BLaER1 treated with 17β-estradiol and CSF1 and Interleukin-3, amounts not matched to agents 10 nM and 100 nM (cell line): ENCODE measurements at regions not wholly inside any gene's neighbourhood (a gene's known extent, or its start where the extent isn't known, plus 50 kb on each side); places are given as distances from the start of the nearest gene placed in this dataset.

Experiments used
- H3K27ac ChIP-seq, 11 experiments: shearing (Covaris generic); formaldehyde crosslinking; 2 replicates each; pipeline ENCODE4 v1.8.1; 2022
- H3K27me3 ChIP-seq, 11 experiments: shearing (Covaris generic); formaldehyde crosslinking; 2 replicates each; pipeline ENCODE4 v1.8.1; 2022
- H3K36me3 ChIP-seq, 11 experiments: shearing (Covaris generic); formaldehyde crosslinking; 2 replicates each; pipeline ENCODE4 v1.8.1; 2022
- H3K4me1 ChIP-seq, 10 experiments: shearing (Covaris generic); formaldehyde crosslinking; 2 replicates each; pipeline ENCODE4 v1.8.1; 2022
- H3K4me2 ChIP-seq, 11 experiments: shearing (Covaris generic); formaldehyde crosslinking; 2 replicates each; pipeline ENCODE4 v1.8.1; 2022
- H3K4me3 ChIP-seq, 10 experiments: shearing (Covaris generic); formaldehyde crosslinking; 2 replicates each; pipeline ENCODE4 v1.8.1; 2022
- H3K9ac ChIP-seq, 11 experiments: shearing (Covaris generic); formaldehyde crosslinking; 2 replicates each; pipeline ENCODE4 v1.8.1; 2022
- H3K9me3 ChIP-seq, 11 experiments: shearing (Covaris generic); formaldehyde crosslinking; replicated peaks in 1 of 11; 2 replicates each; pipeline ENCODE4 v1.8.1; 2022
- H4K20me1 ChIP-seq, 11 experiments: shearing (Covaris generic); formaldehyde crosslinking; 2 replicates each; pipeline ENCODE4 v1.8.1; 2022
- Cebpa-rat ChIP-seq, 11 experiments: shearing (Covaris generic); IDR thresholded peaks; 2 replicates each; pipeline ENCODE4 v1.8.1; 2022

DNA sequence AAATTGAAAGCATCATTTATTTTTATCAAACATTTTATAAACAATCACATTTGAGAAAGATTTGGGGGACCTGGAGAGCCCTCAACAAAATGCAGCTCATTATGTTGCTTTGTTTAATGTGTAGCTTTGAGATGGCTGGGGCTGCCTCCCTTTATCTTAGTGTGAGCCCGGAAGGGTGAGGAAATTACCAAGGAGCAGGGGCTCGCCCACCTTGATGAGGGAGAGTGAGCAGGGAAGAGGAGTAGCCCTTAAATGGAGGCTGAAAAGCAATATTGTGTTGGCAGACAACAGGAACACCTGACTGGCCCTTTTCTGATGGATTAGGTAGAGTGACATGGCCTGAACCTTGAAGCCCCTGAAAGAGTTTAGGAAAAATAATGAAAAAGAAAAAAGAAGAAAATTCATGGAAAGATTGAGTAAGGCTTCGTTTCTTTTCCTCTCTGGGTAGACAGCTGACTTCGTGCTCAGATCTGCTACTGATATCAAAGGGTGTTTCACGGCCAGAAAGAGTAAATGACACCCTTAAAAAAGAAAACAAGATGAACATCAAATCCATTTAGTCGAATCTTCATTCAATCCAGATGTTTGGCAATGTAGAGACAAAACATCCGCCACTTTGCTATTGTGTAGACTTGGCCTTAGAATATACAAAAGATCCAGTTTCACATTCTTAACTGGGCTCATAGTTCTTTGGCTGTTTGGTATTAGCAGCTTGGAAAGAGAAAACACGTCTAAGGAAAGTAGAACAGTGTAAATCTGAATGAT is 206.5 kb upstream of the TCF4 start:
- no peak for TF ChIP-seq Cebpa-rat (IDR thresholded peaks at IDR 0.05)

DNA sequence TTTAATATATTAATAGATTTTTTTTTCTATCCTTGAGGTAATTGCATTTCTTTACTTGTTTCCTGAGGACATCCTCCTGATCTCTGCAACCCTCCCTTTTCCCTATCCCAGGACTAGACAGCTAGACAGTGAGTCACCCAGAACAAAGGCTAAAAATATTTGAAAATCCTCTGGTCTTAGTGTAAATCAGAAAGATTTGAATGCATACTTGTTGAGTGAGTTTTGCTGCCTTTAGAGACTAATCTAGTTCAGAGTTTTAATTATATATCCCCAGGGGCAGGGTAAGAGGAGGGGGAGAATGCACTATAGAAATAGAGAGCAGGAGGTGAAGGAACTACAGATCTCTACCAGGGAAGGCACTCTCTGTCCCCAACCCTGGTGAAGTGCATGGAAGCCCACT is 202.3 kb upstream of the TCF4 start:
- Histone ChIP-seq H3K4me2 (no peak overlapping the region), H3K27ac (no peak overlapping the region), H3K4me1 (no peaks in the 10 kb centered on the region), H3K9me3 (peaks cover 19 to 35% (median 28%) of the 10 kb centered on the region in 11 experiments), H3K4me3 (no peak overlapping the region), H3K27me3 (no peaks in the 10 kb centered on the region), H3K9ac (no peak overlapping the region), H4K20me1 (no peaks in the 10 kb centered on the region), H3K36me3 (no peaks in the 10 kb centered on the region; a peak in 1 of 22 replicates)
- TF ChIP-seq Cebpa-rat (IDR thresholded peaks at IDR 0.05), result no peak

More for the DNA sequence above, 206.5 kb upstream of the TCF4 start:
- H3K4me1 ChIP-seq, result no peaks in the 10 kb centered on the region
- no peak overlapping the region for H3K4me2 ChIP-seq
- no peaks in the 10 kb centered on the region; a peak in 1 of 22 replicates for H3K36me3 ChIP-seq
- no peak overlapping the region for H3K4me3 ChIP-seq
- H3K9me3 ChIP-seq, result peaks cover 12 to 19% (median 14%) of the 10 kb centered on the region in 11 experiments
- H3K27ac ChIP-seq, result no peak overlapping the region
- H3K27me3 ChIP-seq, result no peaks in the 10 kb centered on the region
- no peak overlapping the region for H3K9ac ChIP-seq
- no peaks in the 10 kb centered on the region for H4K20me1 ChIP-seq

DNA sequence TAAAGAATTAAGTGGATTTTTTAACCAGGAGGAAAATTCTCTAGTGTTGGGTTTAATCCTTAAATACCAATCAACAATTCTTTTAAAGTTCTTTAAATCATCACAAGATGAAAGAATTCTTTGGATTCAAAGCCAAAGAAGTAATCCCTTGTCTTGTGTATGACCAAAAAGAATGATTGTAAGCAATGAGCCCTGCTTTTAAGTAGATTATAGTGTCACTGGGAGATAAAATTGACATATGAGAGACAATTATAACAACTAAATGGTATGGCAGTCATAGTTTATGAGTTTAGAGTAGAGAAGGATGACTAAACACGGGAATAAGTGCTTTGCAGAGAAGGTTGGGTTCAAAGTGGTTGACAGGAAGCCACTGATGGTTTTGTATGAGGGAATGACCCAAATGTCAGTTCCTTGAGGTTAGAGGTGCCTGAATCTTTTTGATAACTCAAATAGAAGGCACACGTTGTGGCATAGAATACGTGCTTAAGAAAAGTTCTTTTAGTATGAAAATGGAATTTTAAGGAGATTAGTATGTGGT is 199.6 kb upstream of the TCF4 start:
- H3K27me3 ChIP-seq, result no peaks in the 10 kb centered on the region
- H3K4me2 ChIP-seq, result no peak overlapping the region
- H3K36me3 ChIP-seq, result no peaks in the 10 kb centered on the region; a peak in 1 of 22 replicates
- no peak overlapping the region for H3K9ac ChIP-seq
- no peak overlapping the region for H3K27ac ChIP-seq
- H3K4me1 ChIP-seq, result no peaks in the 10 kb centered on the region
- H3K4me3 ChIP-seq, result no peak overlapping the region
- H3K9me3 ChIP-seq, result peaks cover 19 to 35% (median 28%) of the 10 kb centered on the region in 11 experiments
- H4K20me1 ChIP-seq, result no peaks in the 10 kb centered on the region
- no peak for TF ChIP-seq Cebpa-rat (IDR thresholded peaks at IDR 0.05)

DNA sequence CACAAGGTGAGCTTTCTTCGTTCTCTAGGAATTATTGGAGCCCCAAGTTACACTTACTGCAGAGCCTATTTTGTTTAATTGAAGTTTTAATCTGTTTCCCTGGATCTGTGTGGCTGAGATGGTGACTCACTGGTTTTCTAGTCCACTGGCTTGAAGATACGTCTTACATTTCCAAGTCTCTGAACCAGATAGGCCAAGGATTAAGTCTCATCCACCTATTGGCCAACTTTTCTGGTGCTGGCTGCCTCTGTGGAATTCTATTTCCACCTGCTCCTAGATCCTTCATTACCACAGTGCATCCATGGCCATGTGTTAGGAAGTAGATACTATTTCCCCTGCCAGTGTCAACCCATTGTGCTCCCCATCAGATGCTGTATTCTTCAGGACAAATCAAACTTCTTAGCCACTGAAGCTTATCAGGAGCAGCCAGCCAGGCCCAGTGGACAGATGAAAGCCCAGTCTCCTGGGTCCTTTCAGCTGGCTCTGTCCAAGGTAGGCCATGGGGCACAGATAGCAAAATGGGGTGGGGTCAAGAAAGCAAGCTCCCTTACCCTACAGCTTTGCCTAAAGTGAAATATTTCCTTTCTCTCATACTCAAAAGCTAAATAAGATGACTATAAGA is 198.8 kb upstream of the TCF4 start:
- Histone ChIP-seq H3K27me3 (no peaks in the 10 kb centered on the region), H3K4me2 (no peak overlapping the region), H3K4me1 (peaks cover 0 to under 1% (median 0%) of the 10 kb centered on the region in 10 experiments; a peak in 1 of 20 replicates), H3K9me3 (peaks cover 19 to 35% (median 28%) of the 10 kb centered on the region in 11 experiments), H3K9ac (no peak overlapping the region), H4K20me1 (no peaks in the 10 kb centered on the region), H3K4me3 (no peak overlapping the region), H3K27ac (no peak overlapping the region), H3K36me3 (no peaks in the 10 kb centered on the region; a peak in 1 of 22 replicates)
- TF ChIP-seq Cebpa-rat (IDR thresholded peaks at IDR 0.05), result no peak

DNA sequence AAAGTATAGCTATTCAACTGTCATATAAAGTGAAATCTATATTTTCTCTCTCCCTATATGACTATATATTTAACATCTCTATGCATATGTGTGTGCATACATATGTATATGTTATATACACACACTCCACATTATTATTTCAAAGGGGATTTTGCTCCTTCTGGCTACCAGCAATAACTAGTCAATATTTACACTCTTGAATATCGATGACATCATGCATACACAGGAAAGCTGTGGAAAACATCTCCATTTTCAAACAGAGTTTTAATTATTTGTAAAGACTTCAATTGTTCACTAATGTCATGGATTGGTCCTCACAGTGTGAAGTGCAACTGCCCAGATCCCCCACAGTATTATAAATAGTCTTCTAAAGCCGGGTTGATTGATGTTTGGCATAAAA is 195.9 kb upstream of the TCF4 start:
- H3K4me3 ChIP-seq, result no peak overlapping the region
- H3K9ac ChIP-seq, result no peak overlapping the region
- H3K4me2 ChIP-seq, result no peak overlapping the region
- H3K36me3 ChIP-seq, result no peaks in the 10 kb centered on the region
- H3K27me3 ChIP-seq, result peaks cover 15 to 26% (median 24%) of the 10 kb centered on the region in 11 experiments
- TF ChIP-seq Cebpa-rat (IDR thresholded peaks at IDR 0.05), result no peak
- H3K9me3 ChIP-seq, result peaks cover 1 to 13% (median 9%) of the 10 kb centered on the region in 11 experiments
- H3K27ac ChIP-seq, result no peak overlapping the region
- H3K4me1 ChIP-seq, result peaks cover 7 to 29% (median 21%) of the 10 kb centered on the region in 10 experiments
- H4K20me1 ChIP-seq, result no peaks in the 10 kb centered on the region

DNA sequence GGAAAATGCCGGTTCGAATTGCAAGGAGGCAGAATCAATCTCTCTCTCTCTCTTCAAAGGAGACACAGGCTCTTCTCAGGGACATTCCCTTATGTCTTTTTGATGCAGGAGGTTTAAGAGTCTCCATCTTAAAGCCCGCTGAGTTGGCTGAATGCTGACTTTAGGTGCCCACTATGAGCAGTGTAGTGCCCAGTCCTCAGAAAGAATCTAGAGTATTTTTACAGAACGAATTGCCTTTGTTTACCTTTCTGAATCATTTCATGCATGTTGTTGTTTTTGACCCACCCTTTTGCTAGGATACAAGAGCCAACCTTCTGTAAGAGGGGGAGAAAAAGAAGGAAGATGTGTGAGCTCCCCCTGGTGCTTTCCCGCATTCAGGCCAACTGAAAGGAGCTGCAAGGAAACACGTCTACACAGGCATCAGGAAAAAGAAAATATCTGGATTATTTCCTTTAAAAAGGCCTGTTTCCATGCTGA is 193.5 kb upstream of the TCF4 start:
- Histone ChIP-seq H3K9me3 (no peaks in the 10 kb centered on the region), H3K4me1 (peaks cover 12 to 42% (median 33%) of the 10 kb centered on the region in 10 experiments), H3K27ac (peak overlapping the region in 1 of 11 experiments; percentile 7; a peak in 1 of 22 replicates), H3K36me3 (no peaks in the 10 kb centered on the region), H3K4me3 (no peak overlapping the region), H3K27me3 (peaks cover 15 to 42% (median 37%) of the 10 kb centered on the region in 11 experiments), H3K9ac (no peak overlapping the region), H3K4me2 (peak overlapping the region; percentile 16 to 99 (median 97); a peak in 14 of 22 replicates), H4K20me1 (no peaks in the 10 kb centered on the region)
- TF ChIP-seq Cebpa-rat (IDR thresholded peaks at IDR 0.05), result no peak

DNA sequence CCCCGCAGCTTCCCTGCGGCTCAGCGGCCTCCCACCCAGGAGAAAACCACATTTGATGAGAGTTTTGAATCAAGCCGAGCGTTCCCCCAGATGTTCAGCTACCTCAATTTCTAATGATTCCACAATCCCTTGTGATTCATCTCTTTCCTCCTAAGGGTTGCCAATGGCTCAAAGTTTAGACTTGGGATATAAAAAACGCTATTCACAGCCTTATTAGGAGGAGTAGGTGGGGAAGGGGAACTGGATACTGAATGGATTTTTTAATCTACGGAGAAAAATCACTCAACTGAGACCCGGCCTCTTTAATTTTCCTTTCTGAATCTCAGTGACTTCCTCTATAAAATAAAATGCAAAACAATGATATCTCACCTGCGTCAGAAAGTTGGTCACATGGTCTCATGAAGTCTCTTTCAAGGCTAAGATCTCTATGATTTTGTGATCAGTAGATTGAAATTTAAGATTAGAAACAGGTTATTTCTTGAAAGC is 192.6 kb upstream of the TCF4 start:
- Histone ChIP-seq H3K4me1 (peaks cover 12 to 42% (median 33%) of the 10 kb centered on the region in 10 experiments), H4K20me1 (no peaks in the 10 kb centered on the region), H3K4me2 (peak overlapping the region; percentile 87 to 99 (median 98)), H3K4me3 (peak overlapping the region; percentile 60 to 79 (median 68)), H3K27me3 (peaks cover 15 to 42% (median 37%) of the 10 kb centered on the region in 11 experiments), H3K9me3 (no peaks in the 10 kb centered on the region), H3K9ac (peak overlapping the region; percentile 59 to 80 (median 76)), H3K27ac (peak overlapping the region; percentile 5 to 77 (median 68); a peak in 21 of 22 replicates), H3K36me3 (no peaks in the 10 kb centered on the region)
- no peak for TF ChIP-seq Cebpa-rat (IDR thresholded peaks at IDR 0.05)

DNA sequence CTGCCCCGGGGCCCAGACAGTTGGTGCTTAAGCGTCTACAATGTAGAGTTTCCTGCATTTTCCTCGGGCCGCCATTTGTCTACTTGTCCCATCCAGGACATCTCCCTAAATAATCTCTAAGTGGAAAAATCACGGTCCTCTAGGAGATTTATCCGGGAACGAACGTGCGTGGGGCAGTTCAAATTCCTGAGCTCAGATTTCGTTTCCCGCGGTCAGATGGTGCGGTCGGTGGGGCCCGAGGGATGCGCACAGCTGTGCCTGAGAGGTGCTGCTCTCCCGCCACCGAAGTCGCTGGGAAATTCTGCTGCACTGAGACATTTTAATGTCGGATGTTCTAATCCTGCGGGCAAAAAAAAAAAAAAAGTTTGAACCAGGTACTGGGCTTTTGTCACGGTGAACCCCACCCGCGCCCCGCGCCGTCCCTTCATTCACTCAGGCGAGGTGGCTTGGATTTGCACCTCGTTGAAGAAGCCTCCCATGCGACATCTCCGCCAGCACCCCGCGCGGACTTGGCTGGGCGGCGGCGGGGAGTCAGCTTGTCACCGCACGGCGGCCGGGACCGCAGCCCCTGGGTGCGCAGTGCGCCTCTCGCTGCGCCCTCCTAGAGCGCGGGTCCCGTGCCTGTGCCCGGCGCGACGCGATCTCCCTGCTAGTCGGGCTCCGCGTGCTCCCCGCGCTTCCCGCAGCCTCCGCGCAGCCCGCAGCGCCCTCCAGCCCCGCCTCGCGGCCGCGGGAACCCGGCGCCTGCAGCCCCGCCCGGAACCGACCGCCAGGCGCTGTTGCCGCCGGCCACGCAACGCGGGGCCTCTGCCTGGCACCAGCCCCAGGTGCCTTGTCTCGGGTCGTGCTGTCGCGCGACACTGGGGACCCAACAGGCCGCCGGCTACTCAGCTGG is 191.9 kb upstream of the TCF4 start:
- Histone ChIP-seq H3K4me3 (peak overlapping the region; percentile 60 to 79 (median 68)), H3K27me3 (peaks cover 15 to 42% (median 37%) of the 10 kb centered on the region in 11 experiments), H3K9me3 (no peaks in the 10 kb centered on the region), H3K27ac (peak overlapping the region; percentile 48 to 77 (median 68); a peak in 21 of 22 replicates), H3K4me2 (peak overlapping the region; percentile 87 to 99 (median 98)), H3K9ac (peak overlapping the region; percentile 59 to 80 (median 76)), H4K20me1 (no peaks in the 10 kb centered on the region), H3K36me3 (no peaks in the 10 kb centered on the region), H3K4me1 (peaks cover 12 to 42% (median 33%) of the 10 kb centered on the region in 10 experiments)
- TF ChIP-seq Cebpa-rat (IDR thresholded peaks at IDR 0.05), result no peak
